ENCODE measurements at regions not wholly inside any gene's neighbourhood (a gene's known extent, or its start where the extent isn't known, plus 50 kb on each side); places are given as distances from the start of the nearest gene placed in this dataset.

- Histone ChIP-seq H4K20me1 (ENCODE audit: control insufficient read depth, insufficient read depth, low read depth, low read length) (no peaks in the 10 kb centered on the region), H3K4me3 (ENCODE audit: low read length) (no peak overlapping the region), H3K36me3 (ENCODE audit: control insufficient read depth, low read length) (no peaks in the 10 kb centered on the region), H3K4me2 (ENCODE audit: low read length) (no peak overlapping the region), H3K27ac (ENCODE audit: low read depth, low read length) (no peak overlapping the region), H3K27me3 (ENCODE audit: control insufficient read depth, low read length) (peaks cover 3% of the 10 kb centered on the region; the same call in 1 of the 2 replicates), H3K9me2 (replicated peaks; ENCODE audit: control insufficient read depth, low read length) (no peaks in the 10 kb centered on the region), H3K9me3 (ENCODE audit: control insufficient read depth, insufficient read depth, low read length) (no peaks in the 10 kb centered on the region), H3F3A (ENCODE audit: control insufficient read depth, insufficient read depth) (no peaks in the 10 kb centered on the region), H3K4me1 (ENCODE audit: control insufficient read depth, low read length) (no peaks in the 10 kb centered on the region), H3K79me2 (ENCODE audit: control insufficient read depth, low read length) (no peaks in the 10 kb centered on the region)
- TF ChIP-seq EZH2phosphoT487 (IDR thresholded peaks at IDR 0.05; ENCODE audit: borderline replicate concordance, low read length) (no peak), CTCF (IDR thresholded peaks at IDR 0.05; ENCODE audit: low read depth, low read length, poor library complexity, severe bottlenecking) (no peak)
Measured at GRCh38 chr9:27659001-27659400, 85.7 kb upstream of the C9orf72 start.

- H3K27me3 ChIP-seq (ENCODE audit: control insufficient read depth, low read length), result peaks cover 3% of the 10 kb centered on the region; the same call in 1 of the 2 replicates
Measured at GRCh38 chr9:27659571-27659970, 86.3 kb upstream of the C9orf72 start.

GRCh38 chr9:27660148-27660547 is 86.9 kb upstream of the C9orf72 start:
- H3K4me3 ChIP-seq (ENCODE audit: low read length), result no peak overlapping the region
- H3K4me2 ChIP-seq (ENCODE audit: low read length), result no peak overlapping the region
- H3K4me1 ChIP-seq (ENCODE audit: control insufficient read depth, low read length), result no peaks in the 10 kb centered on the region
- H3F3A ChIP-seq (ENCODE audit: control insufficient read depth, insufficient read depth), result no peaks in the 10 kb centered on the region
- no peaks in the 10 kb centered on the region for H4K20me1 ChIP-seq (ENCODE audit: control insufficient read depth, insufficient read depth, low read depth, low read length)
- TF ChIP-seq CTCF (IDR thresholded peaks at IDR 0.05; ENCODE audit: low read depth, low read length, poor library complexity, severe bottlenecking) (no peak), EZH2phosphoT487 (IDR thresholded peaks at IDR 0.05; ENCODE audit: borderline replicate concordance, low read length) (no peak)
- H3K27me3 ChIP-seq (ENCODE audit: control insufficient read depth, low read length), result peaks cover 3% of the 10 kb centered on the region; the same call in 1 of the 2 replicates
- H3K9me3 ChIP-seq (ENCODE audit: control insufficient read depth, insufficient read depth, low read length), result no peaks in the 10 kb centered on the region
- H3K9me2 ChIP-seq (replicated peaks; ENCODE audit: control insufficient read depth, low read length), result no peaks in the 10 kb centered on the region
- no peaks in the 10 kb centered on the region for H3K79me2 ChIP-seq (ENCODE audit: control insufficient read depth, low read length)
- no peak overlapping the region for H3K27ac ChIP-seq (ENCODE audit: low read depth, low read length)
- no peaks in the 10 kb centered on the region for H3K36me3 ChIP-seq (ENCODE audit: control insufficient read depth, low read length)

More at GRCh38 chr9:27659571-27659970, 86.3 kb upstream of the C9orf72 start:
- TF ChIP-seq EZH2phosphoT487 (IDR thresholded peaks at IDR 0.05; ENCODE audit: borderline replicate concordance, low read length) (no peak), CTCF (IDR thresholded peaks at IDR 0.05; ENCODE audit: low read depth, low read length, poor library complexity, severe bottlenecking) (no peak)
- Histone ChIP-seq H3K4me2 (ENCODE audit: low read length) (no peak overlapping the region), H3K9me3 (ENCODE audit: control insufficient read depth, insufficient read depth, low read length) (no peaks in the 10 kb centered on the region), H3K4me1 (ENCODE audit: control insufficient read depth, low read length) (no peaks in the 10 kb centered on the region), H3K9me2 (replicated peaks; ENCODE audit: control insufficient read depth, low read length) (no peaks in the 10 kb centered on the region), H3K79me2 (ENCODE audit: control insufficient read depth, low read length) (no peaks in the 10 kb centered on the region), H3K36me3 (ENCODE audit: control insufficient read depth, low read length) (no peaks in the 10 kb centered on the region), H4K20me1 (ENCODE audit: control insufficient read depth, insufficient read depth, low read depth, low read length) (no peaks in the 10 kb centered on the region), H3K27ac (ENCODE audit: low read depth, low read length) (no peak overlapping the region), H3F3A (ENCODE audit: control insufficient read depth, insufficient read depth) (no peaks in the 10 kb centered on the region), H3K4me3 (ENCODE audit: low read length) (no peak overlapping the region)

All from DOHH2 (cell line).